Skin epidermis (tissue), 12 donors: ENCODE measurements at regions not wholly inside any gene's neighbourhood (a gene's known extent, or its start where the extent isn't known, plus 50 kb on each side); places are given as distances from the start of the nearest gene placed in this dataset.

Experiments used
- H3K27ac ChIP-seq, 21 experiments: fragments of 200-600 bp; sonication (generic) in 11 of 21; one replicate each; pipeline ENCODE4 v1.5.0; 2020; ENCODE audit warnings: mild to moderate bottlenecking in 3 of 21, inconsistent platforms in 2 of 21, moderate library complexity in 2 of 21
- H3K4me3 ChIP-seq, 7 experiments: fragments of 200-600 bp; sonication (generic) in 2 of 7; one replicate each; pipeline ENCODE4 v1.5.0; 2020; ENCODE audit warnings: inconsistent platforms in 2 of 7, mild to moderate bottlenecking in 2 of 7, moderate library complexity in 1 of 7

- no peak overlapping the region for H3K27ac ChIP-seq
- no peak overlapping the region for H3K4me3 ChIP-seq
These were observed 315.7 kb downstream of the KCTD12 start for GRCh38 chr13:76570510-76570971.

DNA sequence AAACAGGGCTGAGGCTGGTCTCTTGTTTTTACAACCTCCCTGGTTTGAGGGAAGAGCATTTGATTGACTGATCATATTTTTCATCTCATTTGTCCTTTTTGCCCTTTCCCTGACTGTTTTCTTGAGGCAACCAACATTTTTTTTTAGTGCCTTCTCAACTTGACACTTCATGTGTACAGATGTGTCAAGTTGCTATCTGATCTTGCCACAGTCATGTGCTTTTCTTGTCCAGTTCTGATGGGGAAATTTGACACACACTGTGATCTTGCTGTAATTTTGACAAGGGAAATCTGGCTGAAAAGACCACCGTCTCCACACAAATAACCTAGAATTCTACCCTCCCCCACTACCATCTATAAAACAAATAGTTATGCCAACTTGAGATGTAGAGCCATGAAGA lies 329.6 kb downstream of the KCTD12 start:
- H3K4me3 ChIP-seq: no peak overlapping the region
- peak overlapping the region in 1 of 21 experiments; percentile 31 for H3K27ac ChIP-seq

- H3K4me3 ChIP-seq: no peak overlapping the region
These were observed 333.4 kb downstream of the KCTD12 start for GRCh38 chr13:76552807-76553206.

GRCh38 chr13:76552041-76552772 lies 334.0 kb downstream of the KCTD12 start:
- H3K4me3 ChIP-seq: no peak overlapping the region
- peak overlapping the region in 3 of 21 experiments; percentile 3 to 21 (median 11) for H3K27ac ChIP-seq

More at GRCh38 chr13:76552807-76553206, 333.4 kb downstream of the KCTD12 start:
- H3K27ac ChIP-seq: no peak overlapping the region

- H3K27ac ChIP-seq: no peak overlapping the region
- no peak overlapping the region for H3K4me3 ChIP-seq
These were observed 344.0 kb downstream of the KCTD12 start for GRCh38 chr13:76542176-76542575.

DNA sequence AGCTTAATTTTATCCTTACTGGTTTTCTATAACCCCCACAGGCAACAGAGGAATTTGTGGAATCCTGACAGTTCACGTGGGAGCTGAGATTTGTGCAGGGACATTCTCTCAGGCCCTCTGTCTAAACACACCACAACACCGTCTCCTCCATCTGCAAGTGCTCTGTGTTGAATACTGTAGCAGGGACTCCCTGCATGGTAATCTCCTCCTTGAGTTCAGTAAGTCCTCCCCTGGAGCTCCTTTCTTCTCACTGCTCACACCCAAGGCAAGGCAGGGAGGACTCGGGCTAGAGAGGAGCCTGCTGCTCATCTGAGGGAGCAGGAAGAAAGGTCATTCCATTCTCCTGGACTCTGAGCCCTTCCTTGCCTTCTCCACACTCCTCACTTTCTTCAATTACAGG lies 348.2 kb downstream of the KCTD12 start:
- H3K27ac ChIP-seq: no peak overlapping the region
- H3K4me3 ChIP-seq: no peak overlapping the region

GRCh38 chr13:76533251-76533650 lies 353.0 kb downstream of the KCTD12 start:
- Histone ChIP-seq H3K27ac (no peak overlapping the region), H3K4me3 (no peak overlapping the region)

- Histone ChIP-seq H3K4me3 (no peak overlapping the region), H3K27ac (no peak overlapping the region)
These were observed 359.2 kb downstream of the KCTD12 start for GRCh38 chr13:76527041-76527440.

DNA sequence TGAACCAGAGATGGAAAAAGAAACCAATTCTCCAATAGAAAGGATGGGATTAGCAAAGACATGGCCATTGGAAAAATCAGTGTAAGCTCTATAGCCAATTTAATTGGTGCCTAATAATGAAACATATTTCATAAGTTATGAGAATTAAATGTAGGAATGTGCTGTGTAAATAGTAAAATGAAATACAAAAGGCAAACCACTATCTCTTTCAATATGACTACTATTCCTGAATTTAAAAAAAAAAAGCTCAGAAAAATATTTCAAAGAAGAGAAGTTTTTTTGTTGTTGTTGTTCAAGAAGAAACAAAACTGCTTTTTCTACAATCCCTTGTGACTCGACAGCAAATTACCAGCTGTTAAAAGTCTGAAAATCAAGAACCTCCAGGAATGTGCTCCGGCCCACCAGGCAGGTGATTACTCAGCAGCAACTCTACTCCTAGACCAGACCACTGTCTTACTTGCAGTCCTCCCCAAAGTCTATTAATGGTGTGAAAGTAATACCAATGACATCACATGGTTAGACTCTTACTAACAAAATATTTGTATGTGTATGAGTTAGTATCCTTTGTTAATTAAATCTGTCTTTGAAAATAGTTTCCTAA lies 362.4 kb downstream of the KCTD12 start:
- H3K4me3 ChIP-seq: no peak overlapping the region
- H3K27ac ChIP-seq: peak overlapping the region in 1 of 21 experiments; percentile 20

- H3K27ac ChIP-seq: no peak overlapping the region
- no peak overlapping the region for H3K4me3 ChIP-seq
These were observed 364.0 kb downstream of the KCTD12 start for GRCh38 chr13:76522083-76522755.

DNA sequence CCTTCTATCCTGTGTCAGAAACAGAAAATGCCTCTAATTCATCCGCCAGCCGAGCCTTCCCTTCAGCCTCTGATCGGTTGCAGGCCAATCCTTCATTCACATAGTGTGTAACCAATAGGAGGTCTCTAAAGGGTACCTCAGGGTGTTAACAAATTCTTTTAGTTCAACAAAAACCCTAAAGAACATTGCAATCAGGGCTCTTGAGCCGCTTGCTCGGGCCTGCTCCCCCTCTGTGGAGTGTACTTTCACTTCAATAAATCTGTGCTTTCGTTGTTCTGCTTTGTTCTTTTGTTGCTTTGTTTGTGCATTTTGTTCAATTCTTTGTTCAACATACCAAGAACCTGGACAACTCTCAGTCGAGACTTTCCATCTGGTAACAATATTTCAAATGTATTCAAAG lies 366.5 kb downstream of the KCTD12 start:
- Histone ChIP-seq H3K27ac (no peak overlapping the region), H3K4me3 (no peak overlapping the region)

DNA sequence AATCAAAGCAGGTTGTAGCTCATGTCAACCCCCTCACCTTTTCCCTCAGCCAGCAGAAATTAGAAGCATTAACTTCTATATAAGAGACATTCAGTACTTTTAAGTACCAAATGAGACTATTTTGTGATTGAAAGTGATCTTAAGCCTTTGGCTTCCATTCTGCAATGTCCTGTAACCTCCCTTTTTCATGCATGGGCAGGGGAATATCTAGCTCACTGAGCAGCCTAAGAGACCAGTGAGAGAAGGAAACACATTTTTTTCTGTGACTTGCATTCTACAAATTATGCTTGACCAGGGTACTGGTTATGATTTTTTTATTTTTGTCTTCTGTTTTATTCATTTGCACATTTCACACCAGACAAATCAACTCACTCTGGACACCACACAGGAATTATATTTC lies 369.6 kb downstream of the KCTD12 start:
- H3K4me3 ChIP-seq: no peak overlapping the region
- no peak overlapping the region for H3K27ac ChIP-seq

DNA sequence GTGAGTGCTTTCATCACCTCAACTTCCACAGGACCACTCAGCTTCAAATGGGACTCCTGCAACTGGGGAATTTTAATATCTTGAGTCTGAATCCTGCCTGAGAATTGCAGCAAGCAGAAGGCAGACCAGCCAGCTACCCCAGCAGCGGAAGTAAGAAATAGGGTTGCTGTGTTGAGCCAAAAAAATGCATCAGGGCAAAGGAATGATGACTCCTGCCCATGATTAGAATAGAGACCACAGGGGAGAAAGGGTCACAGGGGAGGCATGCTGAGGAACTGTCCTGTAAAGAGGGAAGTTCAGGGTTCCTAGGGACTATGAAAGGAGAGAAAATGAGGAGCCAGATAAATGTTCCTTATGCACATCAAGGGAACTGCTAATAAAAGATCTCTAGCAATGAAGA lies 370.2 kb downstream of the KCTD12 start:
- H3K27ac ChIP-seq: peak overlapping the region in 2 of 21 experiments; percentile 20 to 21
- no peak overlapping the region for H3K4me3 ChIP-seq

DNA sequence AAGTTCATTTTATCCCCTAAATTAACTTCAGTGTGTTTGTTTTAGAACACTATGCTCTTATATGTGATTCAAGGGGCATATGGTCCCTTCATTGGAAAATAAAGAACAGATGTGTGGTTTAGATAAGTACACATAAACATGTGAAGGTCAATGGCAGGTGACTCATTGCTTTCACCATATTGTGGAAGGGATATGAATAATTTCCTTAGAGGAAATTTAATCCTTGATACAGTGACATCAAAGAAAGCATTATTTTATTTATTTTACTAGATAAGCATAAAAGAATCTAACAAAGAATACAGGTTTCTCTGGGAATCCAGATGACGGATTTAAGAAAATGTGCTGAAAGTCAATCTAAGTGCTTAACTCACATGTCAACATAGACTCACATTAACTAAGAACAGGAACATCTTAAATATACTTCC lies 373.5 kb downstream of the KCTD12 start:
- Histone ChIP-seq H3K4me3 (no peak overlapping the region), H3K27ac (peak overlapping the region in 1 of 21 experiments; percentile 33)

DNA sequence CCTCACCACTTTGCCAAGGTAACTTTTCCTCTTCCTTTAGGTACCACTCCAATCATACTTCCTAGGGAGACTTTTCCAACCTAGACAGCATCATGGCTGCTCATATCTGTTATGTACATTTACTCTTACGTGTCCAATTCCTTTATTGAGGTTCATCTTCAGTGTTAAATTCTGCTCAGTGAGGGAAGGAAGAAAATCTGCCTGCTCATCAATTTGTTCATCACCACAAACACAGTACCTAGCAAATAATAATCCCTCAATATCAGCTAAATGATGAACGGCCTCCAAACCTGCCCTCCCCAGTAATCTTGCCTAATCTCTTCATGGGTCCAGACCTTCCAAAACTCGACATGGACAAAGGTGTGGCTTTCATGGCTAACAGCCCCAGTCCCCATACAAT lies 380.8 kb downstream of the KCTD12 start:
- Histone ChIP-seq H3K4me3 (no peak overlapping the region), H3K27ac (no peak overlapping the region)

- Histone ChIP-seq H3K4me3 (no peak overlapping the region), H3K27ac (no peak overlapping the region)
These were observed 382.4 kb downstream of the KCTD12 start for GRCh38 chr13:76503766-76504165.

DNA sequence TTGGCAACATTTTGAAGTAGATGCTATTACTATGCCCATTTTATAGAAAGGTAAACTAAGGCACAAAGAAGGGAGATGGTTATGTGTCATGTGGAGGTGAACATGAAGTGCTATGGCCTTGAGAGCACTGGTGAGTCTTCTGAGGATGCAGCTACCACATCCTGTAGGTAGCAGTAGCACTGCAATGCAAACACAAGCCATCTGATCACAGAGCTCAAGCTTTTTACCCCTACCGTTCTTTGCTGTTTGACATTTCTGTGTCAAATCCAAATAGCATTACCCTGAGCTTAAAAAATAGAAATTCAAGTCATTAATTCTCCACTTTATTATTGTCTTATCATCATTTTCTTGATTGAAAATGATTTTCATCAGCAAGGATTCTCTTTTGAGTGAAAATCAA lies 382.9 kb downstream of the KCTD12 start:
- H3K4me3 ChIP-seq: no peak overlapping the region
- no peak overlapping the region for H3K27ac ChIP-seq

DNA sequence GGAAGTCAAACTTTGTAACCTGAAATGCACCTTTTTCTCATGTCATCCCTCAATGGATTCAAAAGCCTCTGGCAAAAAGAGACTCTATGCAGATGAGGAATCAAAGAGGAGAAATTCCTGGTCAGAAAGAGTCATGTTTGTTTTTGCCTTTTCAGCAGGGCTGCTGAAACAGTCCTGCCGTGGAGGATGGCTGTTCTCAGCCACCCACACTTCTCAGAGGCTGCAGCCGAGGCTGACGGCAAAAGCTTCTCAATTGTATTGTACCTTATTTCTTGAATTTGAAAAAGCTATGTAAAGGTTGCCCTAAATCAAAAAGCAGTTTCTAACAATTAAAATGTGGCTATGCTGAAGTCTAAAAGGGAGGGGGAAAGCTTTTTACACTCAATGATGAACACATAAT lies 385.3 kb downstream of the KCTD12 start:
- H3K27ac ChIP-seq: no peak overlapping the region
- H3K4me3 ChIP-seq: no peak overlapping the region

DNA sequence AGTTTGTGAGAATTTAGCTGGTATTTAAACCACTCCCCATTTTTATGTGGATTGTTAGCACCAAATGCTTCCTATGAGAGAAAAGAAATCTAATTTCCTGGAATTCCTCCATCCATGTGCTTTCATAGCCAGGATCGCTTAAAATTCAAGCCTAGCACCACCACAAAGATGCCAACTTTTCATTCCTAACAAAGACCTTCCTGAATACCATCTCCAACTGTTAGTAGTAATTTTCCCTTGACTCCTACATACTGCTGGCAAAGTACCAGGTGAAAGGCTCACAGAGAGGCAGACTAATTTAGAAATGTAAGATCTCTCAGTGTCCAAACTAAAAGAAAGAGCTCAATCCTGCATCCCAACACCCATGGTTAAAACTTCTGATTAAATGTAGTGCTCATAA lies 386.3 kb downstream of the KCTD12 start:
- no peak overlapping the region for H3K27ac ChIP-seq
- no peak overlapping the region for H3K4me3 ChIP-seq

DNA sequence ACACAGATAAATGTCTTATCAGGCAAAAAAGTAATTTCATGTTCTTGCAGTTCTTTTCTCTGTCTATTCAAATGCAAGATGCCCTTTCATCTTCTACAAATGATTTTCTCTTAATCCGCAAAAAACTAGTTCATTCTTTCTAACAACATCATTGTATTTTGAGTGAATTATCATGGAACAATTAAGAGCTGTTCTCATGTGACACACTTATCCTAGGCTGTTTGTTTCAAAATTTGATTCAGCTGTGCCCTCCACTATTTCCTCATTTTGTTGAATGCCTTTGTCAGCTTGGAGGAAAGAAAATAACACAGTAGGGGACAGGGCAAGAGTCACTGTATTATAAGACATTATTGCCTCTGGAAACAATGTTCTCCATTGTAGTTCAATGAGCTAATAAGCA lies 396.9 kb downstream of the KCTD12 start:
- Histone ChIP-seq H3K27ac (no peak overlapping the region), H3K4me3 (no peak overlapping the region)

GRCh38 chr13:76481738-76482137 lies 404.5 kb downstream of the KCTD12 start:
- Histone ChIP-seq H3K27ac (no peak overlapping the region), H3K4me3 (no peak overlapping the region)
